A549 (cell line): ENCODE measurements at regions not wholly inside any gene's neighbourhood (a gene's known extent, or its start where the extent isn't known, plus 50 kb on each side); places are given as distances from the start of the nearest gene placed in this dataset.
"Not testable (repeated sequence)": the region's sequence is repeated elsewhere in the genome, so short reads cannot be mapped to it uniquely, and the experiment has no call there.

Experiments used
- BHLHE40 ChIP-seq: IDR thresholded peaks from 2 replicates; pipeline ENCODE4 v1.6.1; 2012; ENCODE audit warnings: low read depth, low read length, inconsistent platforms
- CTCF ChIP-seq: fragments of >200 bp; sonication (Bioruptor Twin); formaldehyde crosslinking; IDR thresholded peaks from 3 replicates; pipeline ENCODE4 v1.5.1; 2016
- EP300 ChIP-seq, 2 experiments: fragments of >200 bp; sonication (Bioruptor Twin); formaldehyde crosslinking; IDR thresholded peaks; 2 replicates in 1 of 2; 3 replicates in 1 of 2; pipeline ENCODE4 v1.6.1; 2016 to 2017
- POLR2A ChIP-seq: IDR thresholded peaks from 2 replicates; pipeline ENCODE4 v1.6.1; 2012; ENCODE audit warnings: mild to moderate bottlenecking, low read length
- REST ChIP-seq: fragments of 200-600 bp; sonication (generic); IDR thresholded peaks from 2 replicates; pipeline ENCODE4 v1.6.1; 2016; ENCODE audit warnings: antibody characterized with exemption, mild to moderate bottlenecking, moderate library complexity
- RNF2 ChIP-seq: fragments of 200-600 bp; sonication (generic); IDR thresholded peaks from 2 replicates; pipeline ENCODE4 v1.6.1; 2016; ENCODE audit warnings: low read depth, mild to moderate bottlenecking, antibody characterized with exemption, moderate library complexity, borderline replicate concordance
- SREBF2 ChIP-seq: fragments of 450-650 bp; IDR thresholded peaks from 2 replicates; pipeline ENCODE4 v1.6.1; 2014; ENCODE audit warnings: mild to moderate bottlenecking, moderate library complexity
- USF2 ChIP-seq: fragments of 450-650 bp; IDR thresholded peaks from 2 replicates; pipeline ENCODE4 v1.6.1; 2014; ENCODE audit warnings: antibody characterized with exemption

GRCh38 chr20:12129114-12129513 is 211.4 kb downstream of the BTBD3 start:
- not testable (repeated sequence) for TF ChIP-seq EP300 (IDR thresholded peaks at IDR 0.05); CTCF; USF2; RNF2; BHLHE40; POLR2A; SREBF2; REST
